Smooth muscle cell (in vitro differentiated cells): ENCODE measurements at regions not wholly inside any gene's neighbourhood (a gene's known extent, or its start where the extent isn't known, plus 50 kb on each side); places are given as distances from the start of the nearest gene placed in this dataset.

Experiments used
- DNase-seq: peaks from one replicate; lab custom pipeline; 2025; ENCODE audit not compliant: unreplicated experiment; lab: John Stamatoyannopoulos, UW
- H2AFZ ChIP-seq: fragments of 200-600 bp; sonication (generic); 2 replicates; pipeline ENCODE4 v1.6.0; 2016; ENCODE audit warnings: antibody characterized with exemption, low read depth, mild to moderate bottlenecking
- H3F3A ChIP-seq: fragments of 200-600 bp; sonication (generic); 2 replicates; pipeline ENCODE4 v1.6.0; 2017; ENCODE audit warnings: antibody characterized with exemption, low read depth
- H3K27ac ChIP-seq: fragments of 200-600 bp; sonication (generic); 2 replicates; pipeline ENCODE4 v1.5.1; 2016; ENCODE audit warnings: low read depth, mild to moderate bottlenecking
- H3K27me3 ChIP-seq: fragments of 200-600 bp; sonication (generic); 2 replicates; pipeline ENCODE4 v1.6.1; 2016; ENCODE audit warnings: low read depth, mild to moderate bottlenecking
- H3K36me3 ChIP-seq: fragments of 200-600 bp; sonication (generic); 2 replicates; pipeline ENCODE4 v1.5.1; 2016; ENCODE audit warnings: low read depth
- H3K4me1 ChIP-seq: fragments of 200-600 bp; sonication (generic); 2 replicates; pipeline ENCODE4 v1.5.1; 2016; ENCODE audit warnings: low read depth
- H3K4me2 ChIP-seq: fragments of 200-600 bp; sonication (generic); 2 replicates; pipeline ENCODE4 v1.6.0; 2016; ENCODE audit warnings: mild to moderate bottlenecking
- H3K4me3 ChIP-seq: fragments of 200-600 bp; sonication (generic); 2 replicates; pipeline ENCODE4 v1.5.1; 2016; ENCODE audit warnings: mild to moderate bottlenecking
- H3K79me2 ChIP-seq: fragments of 200-600 bp; sonication (generic); 2 replicates; pipeline ENCODE4 v1.6.0; 2016; ENCODE audit warnings: low read depth, mild to moderate bottlenecking
- H3K9ac ChIP-seq: fragments of 200-600 bp; sonication (generic); 2 replicates; pipeline ENCODE4 v1.6.0; 2016; ENCODE audit warnings: low read depth
- H3K9me3 ChIP-seq: fragments of 200-600 bp; sonication (generic); replicated peaks from 2 replicates; pipeline ENCODE4 v1.5.1; 2016; ENCODE audit warnings: low read depth
- H4K20me1 ChIP-seq: fragments of 200-600 bp; sonication (generic); 2 replicates; pipeline ENCODE4 v1.6.0; 2016; ENCODE audit warnings: low read depth
- WGBS: methylation state at CpG from one replicate; pipeline ENCODE4 v1.1.7; 2016; ENCODE audit warnings: low lambda C conversion rate; 5-methylcytosine and 5-hydroxymethylcytosine counted together
- TF ChIP-seq, protein P1 (sequence below): fragments of 200-600 bp; sonication (generic); IDR thresholded peaks from 2 replicates; pipeline ENCODE4 v1.5.1; 2017; ENCODE audit warnings: borderline replicate concordance, mild to moderate bottlenecking, antibody characterized with exemption; ENCODE audit not compliant: insufficient read depth, poor library complexity, severe bottlenecking

DNA sequence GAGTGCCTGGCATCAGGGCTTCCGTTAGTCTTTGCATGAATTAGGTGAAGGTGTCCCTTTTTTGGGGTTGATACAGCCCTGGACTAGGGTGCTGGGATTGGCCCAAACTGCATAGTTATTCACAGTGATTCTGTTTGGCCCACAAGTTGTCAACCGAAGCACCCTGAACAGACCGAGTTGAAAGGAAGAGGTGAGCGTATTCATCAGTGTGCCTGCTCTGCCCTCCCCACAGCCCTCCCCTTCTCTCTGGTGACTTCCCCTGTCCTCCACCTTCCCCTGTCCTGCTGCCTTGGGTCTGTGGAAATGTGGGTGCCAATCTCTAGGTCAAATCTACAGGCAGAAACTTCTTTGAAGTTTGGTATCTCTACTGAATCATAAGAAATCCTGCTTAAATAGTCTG is 330.5 kb downstream of the DYSF start:
- no peak overlapping the region for H3K4me2 ChIP-seq
- peaks cover 4% of the 10 kb centered on the region for H3K27me3 ChIP-seq
- no peaks in the 10 kb centered on the region for H4K20me1 ChIP-seq
- no peaks in the 10 kb centered on the region for H3K9me3 ChIP-seq
- no peaks in the 10 kb centered on the region for H3F3A ChIP-seq
- H3K79me2 ChIP-seq = no peaks in the 10 kb centered on the region
- TF ChIP-seq, protein P1, sequence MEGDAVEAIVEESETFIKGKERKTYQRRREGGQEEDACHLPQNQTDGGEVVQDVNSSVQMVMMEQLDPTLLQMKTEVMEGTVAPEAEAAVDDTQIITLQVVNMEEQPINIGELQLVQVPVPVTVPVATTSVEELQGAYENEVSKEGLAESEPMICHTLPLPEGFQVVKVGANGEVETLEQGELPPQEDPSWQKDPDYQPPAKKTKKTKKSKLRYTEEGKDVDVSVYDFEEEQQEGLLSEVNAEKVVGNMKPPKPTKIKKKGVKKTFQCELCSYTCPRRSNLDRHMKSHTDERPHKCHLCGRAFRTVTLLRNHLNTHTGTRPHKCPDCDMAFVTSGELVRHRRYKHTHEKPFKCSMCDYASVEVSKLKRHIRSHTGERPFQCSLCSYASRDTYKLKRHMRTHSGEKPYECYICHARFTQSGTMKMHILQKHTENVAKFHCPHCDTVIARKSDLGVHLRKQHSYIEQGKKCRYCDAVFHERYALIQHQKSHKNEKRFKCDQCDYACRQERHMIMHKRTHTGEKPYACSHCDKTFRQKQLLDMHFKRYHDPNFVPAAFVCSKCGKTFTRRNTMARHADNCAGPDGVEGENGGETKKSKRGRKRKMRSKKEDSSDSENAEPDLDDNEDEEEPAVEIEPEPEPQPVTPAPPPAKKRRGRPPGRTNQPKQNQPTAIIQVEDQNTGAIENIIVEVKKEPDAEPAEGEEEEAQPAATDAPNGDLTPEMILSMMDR = no peak
- WGBS = 99% methylated on average over 4 of the region's 4 CpGs
- DNase-seq = no peak
- H3K4me3 ChIP-seq = no peak overlapping the region
- no peaks in the 10 kb centered on the region for H3K4me1 ChIP-seq
- no peaks in the 10 kb centered on the region for H3K36me3 ChIP-seq
- no peak overlapping the region for H3K27ac ChIP-seq
- no peak overlapping the region for H3K9ac ChIP-seq
- no peak overlapping the region for H2AFZ ChIP-seq

DNA sequence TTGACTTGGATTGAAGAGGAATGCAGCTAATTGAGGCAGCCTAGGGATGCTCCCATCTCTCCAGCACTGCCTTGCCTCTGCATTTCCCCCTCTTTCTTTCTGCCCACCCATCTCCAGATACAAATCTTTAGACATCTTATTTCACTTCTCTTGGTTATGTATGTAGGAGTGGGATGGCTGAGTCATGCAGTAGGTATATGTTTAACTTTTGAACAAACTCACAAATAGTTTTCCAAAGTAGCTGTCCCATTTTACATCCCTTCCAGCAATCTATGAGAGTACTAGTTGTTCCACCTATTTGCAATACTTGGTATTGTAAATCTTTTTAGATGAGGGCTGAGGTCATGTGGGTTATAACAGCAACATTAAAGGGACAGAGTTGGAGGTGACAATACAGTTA is 329.9 kb downstream of the DYSF start:
- Histone ChIP-seq H3K36me3 (no peaks in the 10 kb centered on the region), H3K9ac (no peak overlapping the region), H3K4me3 (no peak overlapping the region), H4K20me1 (no peaks in the 10 kb centered on the region), H3K79me2 (no peaks in the 10 kb centered on the region), H3K4me2 (peak overlapping the region; percentile 25), H3K9me3 (no peaks in the 10 kb centered on the region), H3K27ac (no peak overlapping the region), H3K27me3 (peaks cover 4% of the 10 kb centered on the region), H3K4me1 (no peaks in the 10 kb centered on the region), H2AFZ (no peak overlapping the region), H3F3A (no peaks in the 10 kb centered on the region)
- no peak for DNase-seq
- TF ChIP-seq, protein P1 = no peak

DNA sequence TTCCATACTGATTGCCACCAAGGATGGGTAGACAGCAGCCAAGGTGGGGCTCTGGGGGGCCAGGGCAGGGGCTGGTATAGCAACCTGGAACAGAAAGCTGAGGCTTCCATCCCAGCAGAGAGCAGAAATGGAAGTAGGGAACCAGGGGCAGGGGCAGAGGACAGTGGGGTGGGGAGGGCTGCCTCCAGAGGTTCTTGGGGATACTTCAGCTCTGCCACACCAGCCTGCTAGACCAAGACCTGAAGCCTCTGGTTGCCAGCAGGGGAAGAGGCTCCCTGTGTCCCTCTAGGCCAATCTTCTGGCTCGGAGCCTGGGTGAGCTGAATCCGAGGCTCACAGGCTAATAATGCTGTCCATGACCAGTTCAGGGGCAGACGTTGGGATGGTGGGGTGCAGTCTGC is 329.0 kb downstream of the DYSF start:
- Histone ChIP-seq H3K4me3 (no peak overlapping the region), H3K27me3 (peaks cover 4% of the 10 kb centered on the region), H3F3A (no peaks in the 10 kb centered on the region), H3K79me2 (no peaks in the 10 kb centered on the region), H3K4me2 (no peak overlapping the region), H3K27ac (no peak overlapping the region), H3K9ac (no peak overlapping the region), H3K4me1 (no peaks in the 10 kb centered on the region), H3K9me3 (no peaks in the 10 kb centered on the region), H3K36me3 (no peaks in the 10 kb centered on the region), H4K20me1 (no peaks in the 10 kb centered on the region), H2AFZ (no peak overlapping the region)
- DNase-seq = no peak
- 90% methylated on average over 3 of the region's 3 CpGs for WGBS
- TF ChIP-seq, protein P1 = no peak

DNA sequence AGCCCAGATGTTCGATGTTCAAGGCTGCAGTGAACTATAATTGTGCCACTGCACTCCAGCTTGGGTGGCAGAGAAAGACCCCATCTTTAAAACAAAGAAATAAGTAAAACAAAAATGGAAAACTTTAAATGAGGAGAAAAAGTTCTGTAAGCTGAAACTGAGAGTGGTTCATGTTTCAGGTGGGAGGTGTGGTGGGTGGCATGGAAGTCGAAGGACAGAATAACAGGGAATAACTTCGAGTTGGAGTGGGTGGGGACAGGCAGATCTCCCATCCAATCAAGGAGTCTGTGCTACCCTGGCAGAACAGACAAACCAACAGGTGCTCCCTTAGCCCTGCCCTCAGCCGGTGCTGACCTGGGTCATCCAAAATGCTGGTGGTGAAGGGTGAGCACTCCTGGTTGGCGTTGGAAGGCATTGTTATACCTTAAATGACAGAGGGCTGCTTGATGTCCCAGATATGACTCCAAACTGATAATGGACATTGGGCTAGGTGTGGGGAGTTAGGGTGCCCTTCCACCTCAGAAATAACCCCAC is 328.4 kb downstream of the DYSF start:
- 88% methylated on average over 5 of the region's 5 CpGs for WGBS
- TF ChIP-seq, protein P1 = no peak
- H3K36me3 ChIP-seq = no peaks in the 10 kb centered on the region
- H3K27me3 ChIP-seq = peaks cover 4% of the 10 kb centered on the region
- H3K27ac ChIP-seq = no peak overlapping the region
- H4K20me1 ChIP-seq = no peaks in the 10 kb centered on the region
- H3K9ac ChIP-seq = no peak overlapping the region
- no peak overlapping the region for H3K4me2 ChIP-seq
- DNase-seq = no peak
- H3F3A ChIP-seq = no peaks in the 10 kb centered on the region
- H3K9me3 ChIP-seq = no peaks in the 10 kb centered on the region
- no peaks in the 10 kb centered on the region for H3K4me1 ChIP-seq
- no peak overlapping the region for H3K4me3 ChIP-seq
- no peaks in the 10 kb centered on the region for H3K79me2 ChIP-seq
- H2AFZ ChIP-seq = no peak overlapping the region
